H1 (cell line): ENCODE measurements at regions not wholly inside any gene's neighbourhood (a gene's known extent, or its start where the extent isn't known, plus 50 kb on each side); places are given as distances from the start of the nearest gene placed in this dataset.

ENCODE experiments used
- CTBP2 ChIP-seq: IDR thresholded peaks from 2 replicates; pipeline ENCODE4 v1.7.0; 2011; ENCODE audit warnings: borderline replicate concordance, mild to moderate bottlenecking, moderate library complexity, mixed read lengths, low read length; ENCODE audit not compliant: insufficient read depth, insufficient read length

DNA sequence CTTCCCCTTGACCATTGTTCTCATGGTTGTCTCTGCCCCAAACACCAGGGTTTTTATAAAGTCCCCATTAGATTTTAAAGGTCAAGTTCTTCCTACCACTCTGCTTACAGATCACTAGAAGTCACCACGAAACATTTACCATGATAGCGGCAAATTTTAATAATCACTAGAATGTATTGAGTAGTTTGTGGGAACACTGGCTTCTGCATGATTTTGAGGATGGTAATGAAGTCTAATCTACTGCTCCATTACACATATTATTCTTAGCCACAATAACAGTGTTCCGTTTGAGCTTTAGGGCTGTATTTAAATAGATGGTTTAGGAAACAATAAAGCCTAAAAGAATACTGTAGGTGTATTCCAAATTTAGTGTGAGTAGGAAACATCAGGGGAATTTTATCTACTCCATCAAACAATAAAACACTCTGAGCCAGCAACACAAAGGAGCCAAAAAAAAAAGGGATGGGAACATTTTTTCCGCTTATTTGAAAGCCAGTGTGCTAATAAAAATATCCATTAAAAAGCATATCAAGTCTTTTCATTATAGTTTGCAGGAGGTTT lies 49.7 kb downstream of the KLF12 start (continued):
- TF ChIP-seq CTBP2: no peak
